ENCODE measurements at regions not wholly inside any gene's neighbourhood (a gene's known extent, or its start where the extent isn't known, plus 50 kb on each side); places are given as distances from the start of the nearest gene placed in this dataset.
A peak's percentile ranks its signal among the peaks of the same experiment; 100 is the strongest.
"Not testable (repeated sequence)": the region's sequence is repeated elsewhere in the genome, so short reads cannot be mapped to it uniquely, and the experiment has no call there.

GRCh38 chrX:136975684-136976470, 57.9 kb downstream of the GPR101 start:
- no peak for DNase-seq (ENCODE audit: low spot score)

GRCh38 chrX:136967966-136968365, 65.8 kb downstream of the GPR101 start:
- no peak for DNase-seq (ENCODE audit: low spot score)

GRCh38 chrX:136963973-136964372, 69.8 kb downstream of the GPR101 start:
- no peak for DNase-seq (ENCODE audit: low spot score)

- no peak for DNase-seq (ENCODE audit: low spot score)
Measured at GRCh38 chrX:136961594-136962135, 72.1 kb downstream of the GPR101 start.

GRCh38 chrX:136954930-136955329, 74.4 kb upstream of the RBMX start:
- DNase-seq (ENCODE audit: low spot score): peak; percentile 1

- peak; percentile 35 for DNase-seq (ENCODE audit: low spot score)
Measured at GRCh38 chrX:136953867-136954787, 73.6 kb upstream of the RBMX start.

GRCh38 chrX:136950211-136950610, 69.7 kb upstream of the RBMX start:
- DNase-seq (ENCODE audit: low spot score): no peak

GRCh38 chrX:136941396-136942337, 61.1 kb upstream of the RBMX start:
- DNase-seq (ENCODE audit: low spot score): no peak

- no peak for DNase-seq (ENCODE audit: low spot score)
Measured at GRCh38 chrX:136936183-136936549, 55.6 kb upstream of the RBMX start.

- not testable (repeated sequence) for DNase-seq (ENCODE audit: low spot score)
Measured at GRCh38 chrX:136935533-136936182, 55.1 kb upstream of the RBMX start.

- not testable (repeated sequence) for DNase-seq (ENCODE audit: low spot score)
Measured at GRCh38 chrX:136934652-136935051, 54.1 kb upstream of the RBMX start.

- no peak for DNase-seq (ENCODE audit: low spot score)
Measured at GRCh38 chrX:136933611-136934145, 53.2 kb upstream of the RBMX start.

GRCh38 chrX:136931661-136932060, 51.1 kb upstream of the RBMX start:
- DNase-seq (ENCODE audit: low spot score): no peak

All from globus pallidus (tissue), 1 donor.